ENCODE measurements at regions not wholly inside any gene's neighbourhood (a gene's known extent, or its start where the extent isn't known, plus 50 kb on each side); places are given as distances from the start of the nearest gene placed in this dataset.
"Not testable (repeated sequence)": the region's sequence is repeated elsewhere in the genome, so short reads cannot be mapped to it uniquely, and the experiment has no call there.

DNA sequence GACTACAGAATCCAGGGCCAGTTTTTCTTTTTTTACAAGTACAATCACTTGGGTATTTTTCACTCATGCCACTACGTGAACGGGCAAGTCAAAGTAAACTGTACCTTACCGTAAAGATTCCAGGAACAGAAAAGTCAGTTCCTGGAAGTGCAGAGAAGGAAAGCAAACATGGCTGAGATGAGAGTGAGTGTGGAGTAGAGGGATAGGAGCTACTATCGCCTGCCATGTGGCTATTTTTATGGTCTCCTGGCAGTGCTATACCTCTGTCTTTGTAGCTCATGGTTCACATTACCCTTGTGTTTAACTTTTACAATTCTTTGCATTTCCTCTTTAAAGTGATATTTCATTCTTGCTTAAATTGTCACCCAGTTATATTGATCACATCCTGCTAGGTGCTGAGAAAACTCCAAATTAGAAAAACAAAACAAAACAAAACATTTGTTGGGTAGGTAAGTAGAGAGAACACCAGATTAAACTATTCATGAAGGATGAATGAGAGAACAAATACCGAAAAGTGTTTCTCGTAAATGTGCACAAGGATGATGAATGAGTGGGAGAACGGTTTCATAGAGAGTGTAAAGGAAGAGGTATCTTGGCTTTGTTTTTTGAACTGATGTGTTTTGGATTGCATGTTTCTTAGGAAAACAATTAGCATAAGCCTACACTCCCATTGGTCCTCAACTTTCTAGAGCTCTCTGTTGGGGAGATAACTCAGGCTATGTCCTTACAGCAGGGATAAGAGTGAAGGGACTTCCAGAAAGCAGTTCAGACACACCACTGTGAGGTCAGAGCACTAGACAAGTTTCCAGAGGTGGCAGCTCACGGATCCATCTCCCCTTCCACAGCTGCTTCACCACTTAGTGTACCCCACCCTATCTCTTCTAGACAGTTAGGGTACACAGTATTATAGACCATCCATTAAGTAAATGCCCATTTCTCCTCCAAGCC lies 163.7 kb downstream of the IPO8 start:
- Mint-ChIP-seq H3K4me1 (ENCODE audit: low read depth) (no peaks in the 10 kb centered on the region), H3K27me3 (ENCODE audit: low read depth) (peaks cover 2% of the 10 kb centered on the region)
- intact Hi-C loops (cut with micrococcal nuclease) = no loop called here

DNA sequence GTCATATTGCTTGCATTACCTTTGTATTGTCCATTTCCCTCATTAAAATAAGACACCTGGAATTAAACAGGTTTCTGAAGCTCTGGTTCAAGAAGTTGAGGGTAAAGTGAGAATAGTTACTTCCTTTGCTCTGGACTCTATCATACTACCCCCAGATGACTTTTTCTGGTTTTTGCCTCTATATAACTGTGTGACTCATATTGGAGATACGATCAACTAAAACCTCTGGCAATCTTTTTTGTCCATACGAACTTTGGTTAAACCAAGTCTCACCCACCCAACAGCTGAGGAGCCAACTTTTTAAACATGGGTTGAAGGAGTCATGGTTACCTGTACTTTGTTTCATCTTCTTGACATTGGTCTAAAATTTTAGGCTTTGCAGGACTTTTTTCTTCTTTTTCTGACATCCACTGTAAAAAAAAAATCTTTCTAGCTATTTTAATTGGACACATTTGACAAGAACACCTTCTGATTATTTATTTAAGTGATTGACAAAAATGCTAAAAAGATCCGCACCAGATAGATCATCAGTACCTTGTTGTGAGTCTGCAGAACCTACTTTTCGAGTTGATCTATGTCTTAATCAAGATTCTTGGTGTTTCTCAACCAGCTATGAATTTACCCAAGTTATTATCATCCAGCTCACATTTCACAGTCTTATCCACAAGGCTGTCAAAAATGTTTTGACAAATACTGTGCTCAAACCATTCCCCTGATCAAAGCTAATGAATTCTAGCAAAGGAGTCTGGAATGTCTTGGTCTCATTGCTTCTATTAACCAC lies 166.0 kb downstream of the IPO8 start:
- CTCF ChIA-PET = no interaction called here
- no peak overlapping the region for H3K4me3 Mint-ChIP-seq
- no peaks in the 10 kb centered on the region for H3K4me1 Mint-ChIP-seq (ENCODE audit: low read depth)
- H3K36me3 Mint-ChIP-seq (ENCODE audit: low read depth) = no peaks in the 10 kb centered on the region
- intact Hi-C loops (cut with micrococcal nuclease) = no loop called here
- no peaks in the 10 kb centered on the region for H3K9me3 Mint-ChIP-seq
- H3K27ac Mint-ChIP-seq = no peak overlapping the region
- no peak for DNase-seq
- peaks cover 2% of the 10 kb centered on the region for H3K27me3 Mint-ChIP-seq (ENCODE audit: low read depth)

More for the DNA sequence above, 163.7 kb downstream of the IPO8 start:
- Mint-ChIP-seq H3K9me3 (no peaks in the 10 kb centered on the region), H3K36me3 (ENCODE audit: low read depth) (no peaks in the 10 kb centered on the region), H3K27ac (no peak overlapping the region), H3K4me3 (no peak overlapping the region)
- CTCF ChIA-PET = no interaction called here
- DNase-seq = no peak

DNA sequence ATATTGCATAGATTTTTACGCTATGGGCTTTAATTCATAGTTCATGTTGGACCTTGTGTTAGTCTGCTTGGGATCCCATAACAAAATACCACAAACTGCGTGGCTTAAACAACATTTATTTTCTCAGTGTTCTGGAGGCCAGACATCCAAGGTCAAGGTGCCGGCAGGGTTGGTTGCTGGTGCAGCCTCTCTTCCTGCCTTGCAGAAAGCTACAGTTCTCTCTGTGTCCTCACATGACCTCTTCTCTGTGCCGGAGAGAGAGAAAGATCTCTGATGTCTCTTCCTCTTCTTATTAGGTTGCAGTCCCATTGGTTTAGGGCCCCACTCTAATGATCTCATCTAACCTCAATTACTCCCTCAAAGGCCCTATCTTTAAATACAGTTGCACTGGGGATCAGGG lies 170.5 kb downstream of the IPO8 start:
- CTCF ChIA-PET = no interaction called here
- H3K27ac Mint-ChIP-seq = no peak overlapping the region
- no peak overlapping the region for H3K4me3 Mint-ChIP-seq
- no peaks in the 10 kb centered on the region for H3K27me3 Mint-ChIP-seq (ENCODE audit: low read depth)
- H3K4me1 Mint-ChIP-seq (ENCODE audit: low read depth) = no peaks in the 10 kb centered on the region
- DNase-seq = no peak
- no peaks in the 10 kb centered on the region for H3K36me3 Mint-ChIP-seq (ENCODE audit: low read depth)
- intact Hi-C loops (cut with micrococcal nuclease) = no loop called here
- peaks cover 2% of the 10 kb centered on the region for H3K9me3 Mint-ChIP-seq

DNA sequence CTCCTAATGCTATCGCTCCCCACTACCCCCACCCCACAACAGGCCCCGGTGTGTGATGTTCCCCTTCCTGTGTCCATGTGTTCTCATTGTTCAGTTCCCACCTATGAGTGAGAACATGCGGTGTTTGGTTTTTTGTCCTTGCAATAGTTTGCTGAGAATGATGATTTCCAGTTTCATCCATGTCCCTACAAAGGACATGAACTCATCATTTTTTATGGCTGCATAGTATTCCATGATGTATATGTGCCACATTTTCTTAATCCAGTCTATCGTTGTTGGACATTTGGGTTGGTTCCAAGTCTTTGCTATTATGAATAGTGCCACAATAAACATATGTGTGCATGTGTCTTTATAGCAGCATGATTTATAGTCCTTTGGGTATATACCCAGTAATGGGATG lies 175.4 kb downstream of the IPO8 start:
- H3K36me3 Mint-ChIP-seq (ENCODE audit: low read depth); H3K9me3 Mint-ChIP-seq; DNase-seq; H3K27ac Mint-ChIP-seq; H3K27me3 Mint-ChIP-seq (ENCODE audit: low read depth); intact Hi-C loops (cut with micrococcal nuclease); H3K4me1 Mint-ChIP-seq (ENCODE audit: low read depth); CTCF ChIA-PET; H3K4me3 Mint-ChIP-seq: not testable (repeated sequence)

DNA sequence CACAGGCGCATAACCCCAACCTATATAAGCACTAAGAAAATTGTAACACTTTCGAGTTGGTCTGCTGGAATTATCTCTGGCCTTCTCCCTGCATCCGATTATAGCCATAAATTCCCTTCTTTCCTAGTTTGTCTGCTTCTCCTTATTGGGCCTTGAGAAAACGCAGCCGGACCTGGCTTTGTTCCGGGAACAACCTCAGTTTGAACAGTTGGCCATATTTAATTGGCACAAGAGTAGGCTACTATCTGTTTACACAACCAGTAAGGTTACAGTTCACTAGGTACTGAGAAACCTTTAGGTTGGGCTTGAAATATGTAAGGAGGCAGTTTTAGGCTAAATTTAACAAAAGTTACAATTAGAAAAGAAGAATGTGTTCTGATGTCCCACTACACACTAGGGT lies 176.1 kb downstream of the IPO8 start:
- Mint-ChIP-seq H3K4me3 (no peak overlapping the region), H3K9me3 (peaks cover 2% of the 10 kb centered on the region), H3K27ac (no peak overlapping the region), H3K27me3 (ENCODE audit: low read depth) (no peaks in the 10 kb centered on the region), H3K4me1 (ENCODE audit: low read depth) (no peaks in the 10 kb centered on the region), H3K36me3 (ENCODE audit: low read depth) (no peaks in the 10 kb centered on the region)
- intact Hi-C loops (cut with micrococcal nuclease) = no loop called here
- DNase-seq = no peak
- CTCF ChIA-PET = no interaction called here

DNA sequence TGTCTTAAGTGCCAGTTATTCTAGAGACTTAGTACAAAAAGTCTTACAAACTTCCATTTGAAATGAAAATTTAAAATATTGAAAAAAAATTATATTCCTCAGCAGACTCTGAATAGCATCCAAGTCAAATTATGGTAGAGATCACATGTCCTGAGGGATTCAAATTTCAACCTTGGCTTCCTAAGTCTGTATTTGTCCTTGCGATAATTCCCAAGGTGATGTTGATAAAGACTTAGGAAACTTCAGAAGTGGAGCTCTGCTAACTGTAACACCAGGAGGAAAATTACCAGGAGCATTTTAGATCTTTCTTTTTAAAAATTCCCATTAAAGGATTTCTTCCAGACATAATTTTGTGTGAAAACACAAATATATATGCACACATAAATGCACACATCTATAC lies 178.3 kb downstream of the IPO8 start:
- CTCF ChIA-PET = no interaction called here
- Mint-ChIP-seq H3K36me3 (ENCODE audit: low read depth) (no peaks in the 10 kb centered on the region), H3K4me3 (no peak overlapping the region), H3K27ac (no peak overlapping the region), H3K9me3 (peaks cover 2% of the 10 kb centered on the region), H3K27me3 (ENCODE audit: low read depth) (no peaks in the 10 kb centered on the region), H3K4me1 (ENCODE audit: low read depth) (no peaks in the 10 kb centered on the region)
- DNase-seq = no peak
- intact Hi-C loops (cut with micrococcal nuclease) = no loop called here

DNA sequence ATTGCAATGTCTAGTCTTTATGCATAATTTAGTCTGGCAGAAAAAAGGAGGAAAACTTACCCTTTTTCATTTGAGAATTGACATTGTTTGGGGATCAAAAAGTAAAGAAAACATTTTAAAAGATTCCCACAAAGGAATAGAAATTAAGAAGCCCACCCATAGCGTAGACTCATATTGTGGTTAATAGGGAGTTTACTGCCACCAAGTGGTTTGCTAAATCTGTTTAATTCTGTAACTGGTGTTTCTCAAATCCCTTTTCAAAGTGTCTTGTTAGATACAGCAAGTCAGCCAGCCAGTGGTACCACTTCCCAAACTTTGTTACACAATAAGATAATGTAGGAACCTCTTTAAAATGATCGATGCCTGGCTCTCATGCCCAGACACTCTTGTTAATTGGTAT lies 180.3 kb downstream of the IPO8 start:
- no peaks in the 10 kb centered on the region for H3K27me3 Mint-ChIP-seq (ENCODE audit: low read depth)
- no peak overlapping the region for H3K4me3 Mint-ChIP-seq
- DNase-seq = no peak
- H3K27ac Mint-ChIP-seq = no peak overlapping the region
- H3K4me1 Mint-ChIP-seq (ENCODE audit: low read depth) = no peaks in the 10 kb centered on the region
- CTCF ChIA-PET = no interaction called here
- no peaks in the 10 kb centered on the region for H3K36me3 Mint-ChIP-seq (ENCODE audit: low read depth)
- intact Hi-C loops (cut with micrococcal nuclease) = no loop called here
- no peaks in the 10 kb centered on the region for H3K9me3 Mint-ChIP-seq

DNA sequence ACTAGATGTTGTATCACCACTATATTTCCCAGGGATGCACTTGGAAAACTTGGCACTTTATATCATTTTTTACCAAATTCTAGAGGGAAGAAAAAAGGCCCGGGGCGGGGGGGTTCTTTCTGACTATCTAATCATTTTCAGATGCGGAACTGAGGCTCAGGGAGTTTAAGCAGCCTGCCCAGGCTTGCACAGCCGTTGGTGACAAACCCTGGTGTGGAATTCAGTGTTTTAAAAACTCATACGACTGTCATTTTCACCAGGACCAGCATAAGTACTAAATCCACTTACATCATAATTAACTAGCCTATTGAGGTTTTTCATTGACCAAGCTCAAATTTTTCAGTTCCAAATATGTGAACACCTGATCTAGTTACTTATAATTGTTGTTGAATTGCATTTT lies 181.0 kb downstream of the IPO8 start:
- Mint-ChIP-seq H3K27me3 (ENCODE audit: low read depth) (no peaks in the 10 kb centered on the region), H3K4me1 (ENCODE audit: low read depth) (no peaks in the 10 kb centered on the region), H3K36me3 (ENCODE audit: low read depth) (no peaks in the 10 kb centered on the region), H3K27ac (no peak overlapping the region), H3K9me3 (no peaks in the 10 kb centered on the region), H3K4me3 (no peak overlapping the region)
- DNase-seq = no peak
- intact Hi-C loops (cut with micrococcal nuclease) = no loop called here
- CTCF ChIA-PET = no interaction called here

DNA sequence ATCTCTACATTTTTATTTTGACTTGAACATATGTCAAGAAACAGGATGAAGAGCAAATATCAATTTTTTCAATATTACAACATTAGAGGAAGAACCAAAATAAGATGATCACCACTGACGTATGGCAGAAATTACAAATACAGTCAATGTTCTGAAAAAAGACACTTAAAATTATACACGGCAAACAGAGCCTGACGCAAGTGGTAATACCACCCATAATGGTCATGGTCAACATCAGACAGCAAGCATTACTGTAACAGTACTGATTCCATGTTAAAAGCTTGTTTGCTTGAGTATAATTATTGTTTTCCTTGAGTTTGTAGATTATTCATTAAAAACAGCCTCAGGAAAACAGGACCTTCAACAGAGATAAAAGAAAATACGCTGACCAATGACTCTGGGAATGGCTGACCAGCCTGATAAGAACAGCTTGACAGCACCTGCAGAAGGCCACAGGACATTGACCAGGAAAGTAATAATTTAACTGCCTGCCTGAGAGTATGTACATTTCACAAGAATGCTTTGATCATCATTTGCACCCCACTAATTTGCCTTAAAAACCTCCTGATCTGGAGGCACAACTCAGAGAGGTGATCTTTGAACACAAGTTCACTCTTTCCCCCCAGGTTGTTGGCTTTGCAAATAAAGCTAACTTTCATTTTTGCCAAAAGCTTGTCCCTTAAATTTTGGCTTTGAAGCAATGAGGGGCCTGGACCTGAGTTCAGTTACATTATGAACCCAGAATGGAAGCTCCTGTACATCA lies 187.3 kb downstream of the IPO8 start:
- Mint-ChIP-seq H3K27me3 (ENCODE audit: low read depth) (no peaks in the 10 kb centered on the region), H3K4me3 (no peak overlapping the region), H3K9me3 (no peaks in the 10 kb centered on the region), H3K27ac (no peak overlapping the region), H3K4me1 (ENCODE audit: low read depth) (no peaks in the 10 kb centered on the region), H3K36me3 (ENCODE audit: low read depth) (no peaks in the 10 kb centered on the region)
- intact Hi-C loops (cut with micrococcal nuclease) = no loop called here
- CTCF ChIA-PET = no interaction called here
- DNase-seq = no peak

DNA sequence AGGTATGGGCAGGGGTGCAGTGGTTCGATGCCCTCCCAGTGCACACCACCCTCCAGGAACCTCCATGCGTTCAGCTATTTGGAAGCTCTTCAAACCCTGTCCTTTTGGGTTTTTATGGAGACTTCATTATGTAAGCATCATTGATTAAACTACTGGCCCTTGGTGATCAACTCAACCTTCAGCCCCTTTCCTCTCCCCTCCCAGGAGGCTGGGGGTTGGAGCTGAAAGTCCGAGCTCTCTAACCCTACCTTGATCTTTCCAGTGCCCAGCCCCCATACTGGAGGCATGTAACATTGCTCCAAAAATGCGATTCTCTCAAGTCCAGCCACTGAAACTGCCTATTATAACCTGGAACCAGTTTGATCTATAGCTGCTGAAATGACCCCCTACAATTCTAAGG lies 188.1 kb downstream of the IPO8 start:
- CTCF ChIA-PET = no interaction called here
- Mint-ChIP-seq H3K9me3 (no peaks in the 10 kb centered on the region), H3K27ac (no peak overlapping the region), H3K27me3 (ENCODE audit: low read depth) (no peaks in the 10 kb centered on the region), H3K36me3 (ENCODE audit: low read depth) (no peaks in the 10 kb centered on the region), H3K4me3 (no peak overlapping the region), H3K4me1 (ENCODE audit: low read depth) (no peaks in the 10 kb centered on the region)
- intact Hi-C loops (cut with micrococcal nuclease) = no loop called here
- no peak for DNase-seq

DNA sequence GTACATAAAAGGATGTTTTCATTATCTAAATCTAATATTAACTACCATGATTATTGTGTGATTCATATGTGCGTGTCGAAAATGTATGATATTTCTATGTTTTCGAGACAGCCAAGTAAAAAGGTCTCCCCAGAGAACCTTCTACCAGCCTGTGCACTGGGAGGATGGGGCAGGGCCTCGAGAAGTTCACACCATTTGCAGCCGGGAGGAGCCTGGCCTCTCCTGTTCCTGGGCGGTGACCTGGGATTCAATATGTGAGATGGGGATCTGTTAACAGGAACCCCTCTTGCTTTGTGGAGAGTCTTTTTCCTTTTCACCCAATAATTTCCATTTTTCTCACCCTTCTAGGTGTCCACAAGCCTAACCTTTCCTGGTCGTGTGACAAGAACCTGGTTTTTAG lies 189.3 kb downstream of the IPO8 start:
- Mint-ChIP-seq H3K36me3 (ENCODE audit: low read depth) (no peaks in the 10 kb centered on the region), H3K27ac (no peak overlapping the region), H3K9me3 (no peaks in the 10 kb centered on the region), H3K27me3 (ENCODE audit: low read depth) (no peaks in the 10 kb centered on the region), H3K4me1 (ENCODE audit: low read depth) (no peaks in the 10 kb centered on the region), H3K4me3 (no peak overlapping the region)
- intact Hi-C loops (cut with micrococcal nuclease) = no loop called here
- CTCF ChIA-PET = no interaction called here
- no peak for DNase-seq

DNA sequence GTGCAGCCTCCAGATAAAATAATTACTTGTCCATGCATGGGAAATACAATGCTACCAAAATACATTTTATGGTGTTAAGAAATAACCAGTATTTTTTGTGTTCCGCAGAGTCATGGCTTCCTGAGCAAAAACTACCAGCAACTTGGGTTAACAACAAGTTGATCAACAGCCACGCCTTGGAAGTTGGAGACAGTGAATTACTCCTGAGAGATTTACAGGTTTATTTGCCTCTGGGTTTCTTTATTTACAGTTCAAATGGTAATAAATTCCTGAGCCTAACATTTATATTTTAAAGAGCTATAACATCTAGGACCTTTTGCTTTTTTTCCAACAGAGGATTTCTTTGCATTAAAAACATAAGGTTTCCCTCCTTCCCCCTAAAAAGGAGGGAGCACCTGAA lies 194.0 kb downstream of the IPO8 start:
- H3K9me3 Mint-ChIP-seq = no peaks in the 10 kb centered on the region
- intact Hi-C loops (cut with micrococcal nuclease) = no loop called here
- H3K4me1 Mint-ChIP-seq (ENCODE audit: low read depth) = no peaks in the 10 kb centered on the region
- no peaks in the 10 kb centered on the region for H3K27me3 Mint-ChIP-seq (ENCODE audit: low read depth)
- H3K4me3 Mint-ChIP-seq = no peak overlapping the region
- no peak overlapping the region for H3K27ac Mint-ChIP-seq
- no peaks in the 10 kb centered on the region for H3K36me3 Mint-ChIP-seq (ENCODE audit: low read depth)
- CTCF ChIA-PET = no interaction called here
- no peak for DNase-seq
